Fibroblast of skin of right quadriceps (primary cell): ENCODE measurements at regions not wholly inside any gene's neighbourhood (a gene's known extent, or its start where the extent isn't known, plus 50 kb on each side); places are given as distances from the start of the nearest gene placed in this dataset.
"Not testable (repeated sequence)": the region's sequence is repeated elsewhere in the genome, so short reads cannot be mapped to it uniquely, and the experiment has no call there.

Source experiments
- DNase-seq: peaks from one replicate; pipeline ENCODE4 v3.0.0-alpha.2; 2013

- DNase-seq: no peak
Observed at GRCh38 chr5:125457617-125458016, 711.2 kb upstream of the ZNF608 start.

- DNase-seq: not testable (repeated sequence)
Observed at GRCh38 chr5:125458949-125459348, 712.5 kb upstream of the ZNF608 start.

GRCh38 chr5:125461641-125462072 is 715.2 kb upstream of the ZNF608 start:
- DNase-seq: peak; percentile 55

DNA sequence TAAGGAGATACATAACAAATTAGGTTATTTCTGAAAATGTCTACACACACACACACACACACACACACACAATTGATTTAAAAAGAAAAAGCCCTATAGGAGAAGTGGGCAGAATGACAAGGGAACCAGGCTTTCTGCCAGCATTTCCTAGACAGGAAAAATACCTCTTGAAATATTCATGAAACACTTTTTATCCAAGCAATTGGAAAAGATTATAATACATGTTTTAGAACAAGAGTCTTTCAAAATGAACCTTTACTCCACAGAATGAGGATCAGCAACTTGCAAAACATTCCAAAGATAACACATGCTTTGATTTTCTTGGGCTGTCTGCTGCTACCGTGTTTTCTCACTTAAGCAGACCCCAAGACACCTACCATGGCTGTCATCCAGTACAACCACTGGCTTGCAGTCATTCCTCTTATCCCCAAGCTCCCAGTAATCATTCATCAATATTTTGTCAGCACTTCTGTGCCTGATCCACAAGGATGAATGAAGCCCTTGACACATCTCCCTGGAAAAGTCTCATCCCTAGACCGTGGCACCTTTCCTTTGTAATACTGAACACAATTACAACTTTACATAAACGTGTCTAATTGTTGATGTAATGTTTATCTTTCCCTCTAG is 717.1 kb upstream of the ZNF608 start:
- peak; percentile 67 for DNase-seq

DNA sequence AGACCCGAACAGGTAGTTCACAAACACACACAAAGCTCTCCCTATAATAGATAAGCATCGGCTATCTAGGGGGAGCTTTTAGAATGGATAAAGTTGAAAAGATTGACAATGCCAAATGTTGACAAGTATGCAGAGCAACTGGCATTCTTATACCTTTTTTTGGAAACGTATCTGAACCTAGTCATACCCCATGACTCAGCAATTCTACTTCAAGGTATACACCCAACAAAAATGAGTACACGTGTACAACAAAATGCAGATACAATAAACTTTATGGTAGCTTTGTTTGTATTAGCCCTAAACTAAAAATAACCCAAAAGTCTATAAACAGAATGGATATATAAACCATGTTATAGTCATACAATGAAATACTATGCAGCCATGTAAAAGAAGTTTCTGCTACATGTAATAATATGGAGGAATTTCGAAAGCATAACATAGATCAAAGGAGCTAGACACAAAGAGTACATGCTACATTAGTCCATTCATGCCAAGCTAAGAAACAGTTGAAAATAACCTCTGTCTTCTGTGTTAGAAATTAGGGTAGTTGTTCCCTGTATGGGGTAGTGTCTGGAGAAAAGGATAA is 718.5 kb upstream of the ZNF608 start:
- no peak for DNase-seq

GRCh38 chr5:125465703-125466102 is 719.3 kb upstream of the ZNF608 start:
- DNase-seq: no peak

DNA sequence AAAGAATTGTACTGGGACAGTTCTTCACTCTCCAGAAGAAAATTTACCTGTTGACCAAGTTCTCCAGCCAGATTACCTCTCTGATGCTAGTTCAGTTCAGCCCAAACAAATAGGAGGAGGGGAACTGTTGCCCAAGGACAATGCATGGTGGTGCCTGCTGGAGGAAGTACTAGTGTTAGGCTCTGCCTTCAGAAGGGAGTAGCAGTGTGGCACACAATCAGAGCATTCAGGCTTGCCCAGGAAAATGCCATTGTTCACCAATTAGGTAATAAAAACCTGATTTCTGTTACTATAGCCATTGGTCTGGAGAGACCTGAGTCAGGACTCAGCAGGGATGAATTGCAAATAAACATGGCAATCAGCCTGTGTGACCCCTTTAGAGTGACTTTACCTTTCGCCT is 720.8 kb upstream of the ZNF608 start:
- no peak for DNase-seq

DNA sequence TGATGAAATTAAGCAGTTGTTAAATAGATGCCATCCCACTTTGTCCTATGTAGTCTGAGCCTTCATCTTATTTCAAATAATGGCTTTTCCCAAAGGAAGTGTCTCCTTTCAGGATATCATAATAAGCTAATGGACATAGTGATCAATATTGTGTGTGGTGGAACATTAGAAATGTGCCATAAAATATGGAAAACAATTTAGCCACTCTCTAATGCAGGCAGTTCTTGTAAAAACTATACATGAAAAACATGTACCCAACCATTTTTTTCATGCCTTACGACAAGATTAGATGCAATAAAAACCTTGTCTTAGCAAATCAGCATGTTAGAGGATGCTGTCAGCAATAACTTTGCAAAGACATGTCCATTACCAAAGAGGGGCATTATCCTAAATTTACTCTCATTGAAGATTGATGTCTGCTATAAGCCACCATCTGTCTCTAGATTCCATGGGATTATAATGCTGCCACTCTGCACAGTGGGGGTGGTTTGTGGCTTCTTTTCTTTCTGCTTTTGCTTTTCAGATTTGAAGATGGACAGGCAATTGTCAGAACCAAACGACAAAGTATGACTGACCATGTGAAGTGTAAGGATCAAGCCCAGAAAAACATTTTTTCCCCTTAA is 724.0 kb upstream of the ZNF608 start:
- DNase-seq: no peak

GRCh38 chr5:125476901-125477585 is 730.6 kb upstream of the ZNF608 start:
- DNase-seq: peak; percentile 54

GRCh38 chr5:125477586-125477975 is 731.1 kb upstream of the ZNF608 start:
- DNase-seq: no peak

GRCh38 chr5:125478599-125478998 is 732.2 kb upstream of the ZNF608 start:
- no peak for DNase-seq

GRCh38 chr5:125480911-125481310 is 734.5 kb upstream of the ZNF608 start:
- DNase-seq: peak; percentile 66

DNA sequence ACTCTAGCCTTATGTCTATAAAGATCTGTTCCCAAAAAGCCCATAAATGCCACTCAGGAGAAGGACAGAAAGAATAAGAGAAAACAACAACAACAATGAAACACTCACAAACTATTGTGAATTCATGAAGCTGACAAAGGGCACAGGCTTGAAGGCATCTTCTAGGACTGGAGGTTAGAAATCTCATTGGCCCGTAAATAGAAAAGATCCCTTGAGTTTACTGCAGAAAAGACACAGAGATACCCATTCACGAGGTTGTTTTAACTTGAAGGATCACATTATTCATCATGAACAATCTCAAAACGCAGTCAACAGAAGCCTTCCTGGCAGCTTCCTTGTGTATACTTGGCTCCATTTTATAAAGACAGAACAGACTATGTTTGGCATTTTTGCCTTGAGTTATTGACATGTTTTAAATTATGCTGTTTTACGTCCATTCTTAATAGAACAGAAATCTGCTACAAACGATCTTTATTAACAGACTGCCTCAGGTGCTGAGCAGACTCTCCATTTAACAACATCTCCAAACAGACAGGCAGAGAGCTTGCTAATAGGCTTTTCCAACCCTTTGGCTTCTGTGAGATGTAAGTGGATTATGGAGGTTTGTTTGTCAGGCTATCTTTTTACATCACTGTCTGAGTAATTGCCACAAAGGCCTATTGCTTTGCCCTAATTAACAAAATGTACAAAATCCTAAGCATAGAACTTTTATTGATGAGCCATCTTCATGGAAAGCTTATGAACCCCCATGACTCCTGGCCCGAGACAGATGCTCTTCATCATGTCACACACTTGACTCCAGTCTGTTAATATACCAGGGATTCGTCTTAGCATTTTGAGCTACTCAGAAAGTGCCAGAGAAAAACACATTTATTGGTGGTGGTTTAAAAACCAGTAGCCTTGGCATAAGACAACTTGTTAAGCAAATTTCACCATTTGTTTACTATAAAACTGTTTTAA is 735.3 kb upstream of the ZNF608 start:
- DNase-seq: no peak

DNA sequence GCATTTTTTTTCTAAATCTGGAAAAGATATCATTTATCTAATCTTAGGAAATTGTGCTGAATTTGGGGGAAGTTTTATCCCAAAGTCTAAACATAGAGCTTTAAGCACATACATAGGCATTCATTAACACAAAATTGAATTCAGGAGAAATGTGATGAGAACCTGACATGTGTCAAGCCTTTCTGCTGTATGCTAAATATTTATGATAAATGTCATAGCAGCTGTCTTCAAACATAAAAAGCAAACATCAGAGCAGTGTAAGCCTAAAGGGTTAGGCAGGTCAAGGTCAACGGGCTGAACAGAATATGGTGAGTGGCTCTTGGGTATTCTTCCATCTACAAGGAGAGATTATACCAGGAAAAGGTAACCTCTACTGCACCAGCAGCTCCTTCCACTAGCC is 737.2 kb upstream of the ZNF608 start:
- no peak for DNase-seq

- peak; percentile 95 for DNase-seq
Observed at GRCh38 chr5:125484272-125484741, 737.9 kb upstream of the ZNF608 start.

GRCh38 chr5:125484742-125485641 is 738.6 kb upstream of the ZNF608 start:
- DNase-seq: peak; percentile 100

- DNase-seq: no peak
Observed at GRCh38 chr5:125485771-125486170, 739.3 kb upstream of the ZNF608 start.

- DNase-seq: peak; percentile 77
Observed at GRCh38 chr5:125486634-125487033, 740.2 kb upstream of the ZNF608 start.

DNA sequence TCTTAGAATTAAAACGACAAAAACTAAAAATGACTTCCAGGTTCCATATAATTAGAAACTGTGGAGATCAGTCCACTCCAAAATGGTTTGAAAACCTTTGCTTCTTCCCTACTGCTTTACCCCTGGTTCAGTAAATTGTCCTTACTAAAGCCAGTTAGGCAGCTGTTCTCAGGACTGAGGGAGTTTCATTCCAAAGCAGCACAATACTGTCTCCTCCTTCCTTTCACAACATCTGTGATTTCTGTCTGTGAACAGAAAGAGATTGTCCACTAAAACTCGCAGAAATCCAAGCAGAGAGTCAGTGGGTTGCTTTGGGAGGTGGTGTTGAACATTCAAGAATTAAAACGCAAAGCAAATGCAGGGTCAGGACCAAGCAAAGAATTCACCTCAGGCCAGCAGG is 740.8 kb upstream of the ZNF608 start:
- DNase-seq: no peak

DNA sequence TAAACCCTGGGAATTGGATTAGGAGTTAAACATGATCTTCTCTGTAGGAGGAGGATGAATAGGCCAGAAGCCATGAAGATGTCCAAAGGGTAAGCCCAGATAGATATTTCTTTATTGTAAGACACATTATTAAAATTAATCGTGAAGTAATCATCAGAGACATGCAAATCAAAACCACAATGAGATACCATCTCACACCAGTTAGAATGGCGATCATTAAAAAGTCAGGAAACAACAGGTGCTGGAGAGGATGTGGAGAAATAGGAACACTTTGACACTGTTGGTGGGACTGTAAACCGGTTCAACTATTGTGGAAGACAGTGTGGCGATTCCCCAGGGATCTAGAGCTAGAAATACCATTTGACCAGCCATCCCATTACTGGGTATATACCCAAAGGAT is 741.2 kb upstream of the ZNF608 start:
- not testable (repeated sequence) for DNase-seq

GRCh38 chr5:125489146-125489545 is 742.7 kb upstream of the ZNF608 start:
- no peak for DNase-seq
